Activated effector memory CD4-positive, alpha-beta T cell treated with Interleukin-2 at 50 U/mL for 16 hours (primary cell): ENCODE measurements at regions not wholly inside any gene's neighbourhood (a gene's known extent, or its start where the extent isn't known, plus 50 kb on each side); places are given as distances from the start of the nearest gene placed in this dataset.

Experiments used
- DNase-seq: peaks from one replicate; pipeline ENCODE4 v3.0.0-alpha.2; 2020

DNA sequence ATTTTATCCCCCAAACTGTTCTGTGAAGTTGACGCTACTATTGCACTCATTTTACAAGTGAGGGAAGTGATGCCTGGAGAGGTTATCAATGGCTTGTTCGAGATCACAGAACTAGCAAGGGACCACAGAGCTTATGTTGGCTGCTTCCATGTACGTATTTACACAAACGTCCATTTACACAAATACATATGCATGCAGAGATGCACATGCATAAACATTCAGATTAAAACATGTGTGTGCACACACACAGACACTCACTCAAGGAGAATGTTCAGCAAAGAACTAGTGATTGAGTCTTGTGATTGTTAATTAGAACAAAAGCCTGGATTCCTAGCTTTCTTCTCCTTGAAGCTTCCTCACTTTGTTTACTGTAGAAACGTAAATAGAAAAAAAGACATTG, 321.5 kb upstream of the CHD6 start:
- no peak for DNase-seq

DNA sequence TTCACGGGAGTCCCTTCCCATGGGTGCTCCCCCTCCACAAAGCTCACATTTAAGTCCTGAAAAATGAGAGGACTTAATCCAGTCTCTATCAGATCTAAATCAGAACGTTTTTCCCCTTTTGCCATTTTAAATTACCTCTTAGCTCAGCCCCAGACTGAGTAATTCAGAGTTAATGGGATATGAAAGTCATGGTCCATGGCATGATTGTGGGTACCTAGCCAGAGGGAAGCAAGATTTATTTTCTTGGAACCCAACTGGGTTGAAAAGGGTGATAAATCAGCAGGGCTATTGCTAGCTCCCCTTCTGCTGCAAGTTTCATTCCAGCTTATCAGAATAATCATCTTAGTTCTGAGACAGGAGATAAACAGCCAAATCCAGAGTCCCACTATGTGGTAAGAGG, 320.2 kb upstream of the CHD6 start:
- DNase-seq, result no peak

DNA sequence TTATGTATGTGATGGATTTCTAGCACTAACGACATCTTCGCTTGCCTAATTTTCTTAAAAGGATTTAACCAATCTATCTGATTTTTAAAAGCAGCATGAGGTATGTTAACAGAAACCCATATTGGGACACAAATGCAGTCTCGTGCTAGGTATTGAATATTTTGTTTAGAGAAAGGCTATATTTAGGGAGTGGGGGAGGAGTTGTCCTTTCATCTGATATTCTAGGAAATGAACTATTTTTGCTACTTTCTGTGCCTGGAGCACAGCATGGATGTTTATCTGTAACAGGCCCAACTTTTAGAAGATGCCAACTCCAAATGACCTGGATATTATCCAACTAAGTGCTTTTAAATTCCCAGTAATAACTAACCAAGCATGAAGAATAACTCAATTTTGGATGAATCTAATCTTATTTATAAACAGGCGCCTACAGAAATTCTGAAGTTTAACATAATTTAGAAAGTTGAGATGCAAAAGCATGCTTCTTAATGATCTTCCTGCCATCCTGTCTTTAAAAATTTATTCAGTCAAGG, 317.1 kb upstream of the CHD6 start:
- DNase-seq, result no peak

DNA sequence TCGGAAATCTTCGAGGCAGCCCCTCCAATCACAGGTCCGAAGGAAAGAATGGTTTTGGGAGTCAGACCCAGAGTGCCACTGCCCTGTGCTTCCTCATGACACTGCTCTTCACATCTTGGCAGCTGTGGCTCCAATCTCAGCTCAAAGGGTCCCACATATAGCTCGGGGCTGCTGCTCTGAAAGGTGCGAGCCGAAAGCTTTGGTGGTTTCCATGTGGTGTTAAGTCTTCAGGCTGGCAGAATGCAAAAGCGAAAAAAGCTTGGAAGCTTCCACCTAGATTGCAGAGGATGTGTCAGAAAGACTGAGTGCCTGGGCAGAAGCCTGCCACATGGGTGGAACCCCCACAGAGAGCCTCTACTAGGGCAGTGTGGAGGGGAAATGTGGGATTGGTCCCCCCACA, 314.3 kb upstream of the CHD6 start:
- DNase-seq, result no peak

DNA sequence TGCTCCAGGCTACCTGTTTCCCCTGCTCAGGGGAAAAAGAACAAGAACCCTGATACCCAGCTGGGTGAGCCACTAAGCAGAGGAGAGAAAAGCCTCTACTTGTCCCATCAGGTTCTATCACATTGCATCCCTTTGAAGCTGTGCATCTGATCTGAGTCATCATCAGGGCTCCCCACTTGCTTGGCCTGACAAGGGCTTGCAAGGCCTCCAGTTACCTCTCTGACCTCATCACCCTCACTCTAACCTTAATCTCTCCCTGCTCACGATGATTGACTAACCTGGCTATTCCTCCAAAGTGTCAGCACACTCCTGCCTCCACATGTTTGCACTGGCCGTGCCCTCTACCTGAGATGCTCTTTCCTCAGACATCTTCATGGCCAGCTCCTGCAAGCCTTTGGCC, 309.5 kb upstream of the CHD6 start:
- DNase-seq, result no peak

DNA sequence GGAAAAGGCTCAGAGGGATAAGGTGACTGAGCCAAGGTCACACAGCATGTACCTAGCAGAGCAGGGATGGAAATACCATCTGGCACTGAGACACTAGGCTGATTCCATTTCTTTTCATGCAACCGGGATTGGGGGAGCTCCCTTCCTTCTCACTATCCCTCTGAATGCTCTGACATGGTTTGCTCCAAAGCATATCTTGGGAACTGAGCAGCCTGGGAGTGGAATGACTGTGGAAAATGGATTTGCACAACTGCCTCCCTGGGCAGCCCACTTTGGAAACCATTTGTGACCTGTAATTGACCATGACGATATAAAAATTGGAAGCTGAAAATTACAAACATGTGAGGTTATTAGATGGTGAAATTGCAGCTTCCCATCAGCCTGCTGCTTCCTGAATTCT, 309.0 kb upstream of the CHD6 start:
- no peak for DNase-seq

DNA sequence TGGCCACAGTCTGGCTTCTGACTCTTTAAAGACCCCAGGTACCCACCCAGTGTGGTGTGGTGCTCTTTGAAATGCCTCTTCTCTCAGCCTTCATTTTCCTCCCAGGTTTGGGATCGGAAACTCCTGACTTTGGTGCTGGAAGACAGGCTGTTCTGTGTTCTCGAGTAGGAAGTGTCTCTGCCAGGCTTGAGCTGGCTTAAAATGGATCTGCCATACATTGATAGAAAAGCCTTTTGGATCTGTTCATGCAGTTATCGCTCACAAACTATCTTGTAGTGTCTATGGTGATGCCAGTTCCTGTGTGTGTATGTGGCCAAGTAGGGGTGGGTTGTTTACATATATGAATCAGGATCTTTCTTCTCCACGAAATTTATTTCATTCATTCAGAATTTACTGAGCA, 307.3 kb upstream of the CHD6 start:
- no peak for DNase-seq

DNA sequence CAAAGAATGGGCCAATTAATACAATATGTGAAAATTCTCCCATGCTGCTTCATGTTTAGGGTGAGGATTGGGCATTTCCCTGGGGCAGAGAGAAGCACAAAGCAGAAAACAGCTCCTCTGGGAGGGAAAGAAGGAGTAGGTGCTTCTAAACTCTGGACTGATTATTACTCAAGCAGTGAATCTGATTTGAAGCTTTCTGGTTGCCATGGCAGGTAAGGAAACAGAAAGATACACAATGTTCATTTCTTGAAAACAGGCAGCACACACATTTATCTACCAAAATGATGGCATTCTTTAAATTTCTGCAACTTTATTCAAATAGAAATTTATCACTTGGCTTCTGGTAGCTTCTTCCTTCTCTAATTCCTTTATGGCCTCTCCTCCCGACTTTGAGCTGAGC, 305.4 kb upstream of the CHD6 start:
- DNase-seq, result no peak

DNA sequence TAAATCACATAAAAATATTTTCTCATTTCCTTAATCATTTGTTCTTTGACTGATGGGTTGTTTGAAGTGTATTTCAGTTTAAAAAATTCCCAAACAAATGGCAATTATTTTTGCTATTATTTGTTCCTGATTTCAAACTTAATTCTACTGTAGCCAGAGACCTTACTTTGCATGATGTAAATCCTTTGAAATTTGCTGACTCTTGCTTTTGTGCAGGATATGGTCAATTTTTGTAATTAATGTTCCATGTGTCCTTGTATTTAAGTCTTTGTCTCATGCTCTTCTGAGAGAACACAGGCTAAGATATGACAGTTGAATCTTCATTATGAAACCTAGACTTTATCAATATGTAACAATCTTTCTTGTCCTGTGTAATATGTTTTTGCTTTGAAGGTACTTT, 295.0 kb upstream of the CHD6 start:
- no peak for DNase-seq

DNA sequence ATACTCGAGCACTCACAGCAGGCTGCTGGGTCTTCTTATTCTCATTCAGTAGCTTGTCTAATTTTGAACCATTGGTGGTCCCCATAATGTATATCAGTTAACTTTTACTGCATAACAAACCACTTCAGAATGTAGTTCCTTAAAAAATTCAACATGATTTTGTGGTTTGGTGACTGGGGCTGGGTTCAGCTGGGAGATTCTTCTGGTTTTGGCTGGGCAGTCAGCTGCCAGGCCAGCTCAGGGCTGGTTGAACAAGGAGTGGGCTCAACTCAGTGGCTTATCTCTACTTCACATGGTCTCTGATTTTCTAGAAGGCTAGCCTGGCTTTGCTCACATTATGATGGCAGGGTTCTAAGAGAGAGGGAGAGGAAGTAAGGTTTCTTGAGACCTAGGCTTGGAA, 292.4 kb upstream of the CHD6 start:
- no peak for DNase-seq

DNA sequence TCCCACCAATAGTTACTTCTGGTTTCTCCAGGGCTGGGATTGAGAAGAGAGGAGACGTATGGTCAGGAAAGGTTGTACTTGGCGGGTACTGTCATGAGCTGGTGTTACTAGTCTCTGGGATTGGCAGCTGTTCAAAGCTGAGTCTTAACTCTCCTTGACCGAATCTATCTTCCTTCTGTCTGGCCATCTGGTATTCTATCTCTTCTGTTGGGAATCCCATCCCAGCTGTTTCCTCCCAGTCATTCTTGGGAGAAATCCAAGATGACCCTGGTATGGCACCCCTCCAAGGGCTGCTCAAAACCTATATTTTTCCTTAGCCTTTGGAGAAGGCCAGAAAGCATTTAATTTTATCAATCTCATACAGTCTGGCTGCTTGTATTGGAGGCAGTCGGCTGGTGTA, 287.0 kb upstream of the CHD6 start:
- DNase-seq, result no peak

DNA sequence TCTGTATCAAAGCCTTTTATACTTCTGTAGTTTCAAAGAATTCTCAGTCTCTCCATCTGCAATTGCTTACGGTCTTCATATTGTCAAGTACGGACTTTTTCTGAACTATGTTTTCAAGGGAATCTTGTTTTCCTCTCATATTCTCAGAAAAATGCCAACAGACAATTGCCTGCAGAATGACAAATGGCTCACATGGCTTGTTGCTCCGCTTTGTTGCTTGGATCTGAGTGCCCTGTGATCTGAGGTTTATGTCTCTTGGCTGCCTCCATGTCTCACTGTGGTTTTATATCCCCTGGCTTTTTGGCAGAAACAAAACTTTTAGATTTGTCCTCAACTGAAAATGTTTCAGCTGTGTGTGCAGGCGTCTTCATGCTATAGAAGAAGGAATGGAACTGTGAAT, 285.4 kb upstream of the CHD6 start:
- DNase-seq, result no peak

DNA sequence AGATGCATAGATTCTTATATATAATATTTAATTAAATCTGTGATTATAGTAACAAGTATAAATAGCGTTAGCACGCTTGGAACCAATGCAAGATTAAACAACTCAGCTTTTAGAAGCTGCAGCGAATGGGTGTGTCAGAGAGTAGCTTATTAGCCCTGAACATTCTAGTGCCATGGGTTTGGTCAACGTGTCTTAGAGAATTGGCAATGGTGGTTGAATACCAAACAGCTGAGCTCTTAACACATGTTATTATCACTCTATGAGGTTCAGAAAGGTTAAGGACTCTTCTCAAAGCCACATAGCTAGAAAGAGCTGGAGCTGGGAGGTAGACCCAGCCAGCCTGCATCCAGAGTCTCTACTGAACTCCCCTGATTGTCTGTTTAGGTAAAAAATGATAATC, 284.2 kb upstream of the CHD6 start:
- no peak for DNase-seq

DNA sequence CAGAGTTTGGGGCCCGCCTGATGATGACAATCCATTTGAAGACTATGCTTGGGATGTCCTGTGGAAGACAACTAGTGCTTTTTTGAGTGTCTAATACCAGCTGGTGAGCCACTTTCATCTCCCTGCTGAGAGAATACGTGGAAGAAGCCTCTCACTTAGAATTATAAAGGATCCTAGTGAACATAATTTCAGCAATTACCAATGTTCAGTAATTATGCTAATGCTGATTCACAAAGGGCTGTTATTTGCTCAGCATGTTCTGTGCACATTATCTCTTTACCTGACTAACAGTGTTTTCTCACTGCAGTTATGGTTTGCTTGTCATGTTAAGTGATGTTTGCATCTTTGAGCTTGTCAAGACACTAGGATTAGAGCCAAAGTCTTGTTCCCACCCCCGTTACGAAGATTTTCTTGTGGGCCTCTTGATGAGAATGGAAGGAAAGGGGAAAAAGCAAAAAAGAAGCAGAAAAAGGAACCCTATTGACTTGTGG, 282.1 kb upstream of the CHD6 start:
- no peak for DNase-seq

DNA sequence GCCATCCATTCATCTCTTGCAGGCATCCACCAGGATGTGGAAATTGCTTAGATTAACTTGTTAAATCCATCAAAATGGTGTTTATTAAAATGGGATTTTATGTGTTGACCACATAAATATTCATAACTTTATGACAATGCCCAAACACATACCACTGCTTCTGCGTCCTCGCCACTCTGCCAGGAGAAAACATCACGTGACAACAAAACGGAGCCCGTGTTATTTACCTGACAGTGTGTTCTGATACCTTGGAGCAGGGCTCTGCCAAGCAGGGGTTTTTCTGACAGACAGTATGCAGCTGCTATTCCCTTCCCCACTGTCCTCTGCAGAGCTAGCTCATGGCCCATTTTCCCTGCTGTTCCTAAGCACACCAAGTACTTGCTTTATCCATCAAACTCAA, 279.5 kb upstream of the CHD6 start:
- no peak for DNase-seq

DNA sequence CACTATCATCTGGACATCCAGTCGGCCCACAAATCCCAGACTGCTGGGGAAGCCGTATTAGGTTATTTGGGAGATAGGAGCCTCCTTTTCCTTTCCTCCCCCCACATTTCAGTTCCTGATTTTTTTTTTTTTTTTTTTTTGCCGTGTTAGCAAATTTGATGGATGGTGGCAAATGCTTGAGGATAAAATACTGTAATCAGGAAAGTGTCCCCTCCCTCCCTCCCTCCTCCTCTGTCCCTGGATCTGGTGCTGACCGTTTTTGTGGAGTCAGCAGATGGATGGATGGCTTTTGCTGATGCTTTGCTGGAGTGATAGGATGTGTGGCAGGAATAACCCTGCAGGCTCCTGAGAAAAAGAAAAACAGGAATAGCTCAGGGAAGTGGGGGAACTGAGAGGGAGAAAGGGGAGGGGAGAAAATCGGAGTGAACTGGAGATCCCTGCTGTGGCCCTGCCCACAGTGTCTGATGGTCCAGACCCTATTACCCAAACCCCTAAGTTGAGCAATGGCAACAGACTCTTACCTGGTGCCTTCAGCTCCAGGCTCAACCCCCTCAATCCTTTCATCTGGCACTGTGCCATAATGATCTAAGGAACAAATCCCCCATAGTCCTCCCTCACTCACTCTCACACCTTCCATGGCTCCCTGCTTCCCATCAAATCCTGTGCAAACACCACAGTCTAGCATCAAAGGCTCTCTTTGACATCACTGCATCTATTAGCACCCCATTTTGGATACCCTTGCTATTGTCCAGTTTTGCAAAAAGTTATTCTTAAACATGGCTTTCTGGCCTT, 277.3 kb upstream of the CHD6 start:
- DNase-seq, result no peak

DNA sequence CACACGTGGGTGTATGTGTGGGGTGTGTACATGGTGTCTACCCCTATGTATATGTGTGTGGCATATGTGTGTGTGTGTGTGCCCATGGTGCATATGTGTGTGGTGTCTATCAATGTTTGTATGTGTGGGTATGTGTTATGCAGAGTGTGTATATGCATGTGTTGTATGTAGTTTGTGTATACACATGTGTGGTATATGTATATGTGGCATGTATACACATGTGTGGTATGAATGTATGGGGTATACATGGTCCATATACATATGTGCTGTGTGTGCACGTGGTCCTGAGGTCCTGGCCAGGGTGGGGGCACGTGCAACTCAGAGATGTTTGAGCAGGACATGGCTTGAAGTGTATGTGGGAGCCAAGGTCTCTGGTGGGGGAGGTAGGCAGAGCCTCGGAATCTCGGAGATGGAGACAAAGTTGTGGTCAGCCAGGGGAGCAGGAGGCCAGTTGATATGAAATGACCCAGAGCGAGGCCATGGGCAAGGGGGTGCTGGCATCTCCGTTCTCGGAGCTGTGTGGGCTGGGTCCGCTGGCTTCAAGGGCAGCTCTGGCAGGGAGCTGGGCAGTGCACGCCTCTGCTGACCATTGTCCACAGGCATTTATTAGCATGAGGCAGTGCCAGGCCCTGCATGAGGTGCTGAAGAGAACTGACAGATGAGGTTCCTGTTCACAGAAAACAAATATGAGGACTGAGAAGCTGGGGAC, 276.2 kb upstream of the CHD6 start:
- DNase-seq, result no peak

DNA sequence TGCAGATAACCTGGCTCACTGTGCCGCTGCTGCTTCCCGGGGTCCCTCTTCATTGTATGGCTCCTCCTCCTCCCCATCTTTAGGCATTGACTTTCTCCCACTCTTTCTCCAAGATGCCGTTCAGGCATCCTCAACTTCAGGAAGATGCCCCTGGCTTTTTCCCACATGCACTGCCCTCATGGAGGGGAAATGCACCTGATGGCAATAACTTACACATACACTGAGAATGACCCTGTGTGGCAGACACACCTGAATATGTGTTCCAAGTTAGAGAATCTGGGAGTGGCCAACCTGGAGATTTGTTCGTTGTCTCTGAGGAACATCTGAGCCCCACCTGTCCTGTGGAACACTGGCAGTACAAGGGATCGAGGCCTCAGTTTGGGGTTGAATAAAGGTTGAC, 273.9 kb upstream of the CHD6 start:
- DNase-seq, result no peak

DNA sequence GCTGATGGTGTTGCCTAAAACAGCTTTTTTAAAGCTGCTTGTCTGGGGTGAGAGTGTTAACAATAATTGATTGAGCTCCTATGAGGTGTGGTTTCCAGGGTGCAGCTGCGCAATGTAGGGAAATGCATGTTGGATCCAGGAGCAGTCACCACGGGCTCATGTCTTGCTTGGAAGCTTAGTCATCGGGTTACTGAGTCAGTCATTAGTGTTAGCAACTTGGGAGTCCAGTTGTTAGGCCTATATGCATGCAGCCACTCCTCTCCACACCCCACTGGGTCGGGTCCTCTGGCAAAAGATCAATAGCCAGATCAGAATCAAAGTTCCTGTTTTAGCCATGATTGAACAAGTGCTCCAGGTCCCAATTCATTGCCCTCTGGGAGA, 271.7 kb upstream of the CHD6 start:
- no peak for DNase-seq

DNA sequence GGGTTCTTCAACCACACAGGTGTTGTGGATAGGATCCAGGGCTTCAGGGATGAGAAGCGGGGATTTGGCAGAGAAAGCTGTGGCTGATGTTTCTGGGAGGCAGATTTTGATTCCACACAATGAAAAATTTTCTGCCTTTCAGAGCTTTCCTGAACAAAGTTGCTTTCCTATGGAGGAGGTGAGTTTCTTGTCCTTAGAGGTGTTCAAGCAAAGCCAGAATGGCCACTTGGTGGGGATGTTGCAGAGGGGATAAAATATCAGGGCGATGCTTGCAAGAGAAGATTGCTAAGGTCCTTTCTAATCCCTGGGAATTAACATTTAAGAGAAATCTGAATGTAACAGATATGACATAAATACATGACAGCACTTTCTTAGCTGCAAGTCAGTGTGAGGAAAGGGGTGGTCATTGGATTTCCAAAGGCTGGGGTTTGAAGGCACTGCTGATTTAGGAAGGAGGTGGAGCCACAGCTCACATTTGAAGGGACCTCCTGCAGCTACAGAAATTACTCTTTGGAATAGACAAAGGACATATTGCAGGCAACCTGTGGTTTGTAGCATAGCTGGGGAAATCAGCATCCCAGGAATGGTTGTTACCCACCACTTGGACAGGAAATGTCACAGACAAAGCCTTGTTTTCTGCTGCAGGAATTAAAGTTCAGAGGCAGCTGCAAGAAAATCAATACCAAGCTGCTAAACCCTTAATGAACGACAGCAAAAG, 271.1 kb upstream of the CHD6 start:
- no peak for DNase-seq

DNA sequence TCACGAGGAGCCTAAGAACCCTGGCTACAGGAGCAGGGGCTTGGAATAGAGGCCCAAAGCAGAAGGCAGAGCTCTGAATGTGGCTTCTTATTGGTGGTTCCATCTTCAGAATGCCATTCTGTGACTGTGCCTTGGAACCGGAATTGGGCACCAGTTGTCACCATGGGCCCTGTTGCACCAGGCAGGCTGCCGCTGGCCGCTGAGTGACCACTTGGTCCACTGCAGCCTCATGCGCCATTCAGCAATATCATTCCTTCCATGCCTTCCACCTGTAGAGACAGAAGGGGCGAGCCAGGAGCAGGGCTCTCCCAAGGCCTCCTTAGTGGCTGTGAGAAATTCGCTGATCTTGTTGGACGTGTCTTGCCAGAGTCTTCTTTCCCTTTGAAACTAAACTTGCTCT, 270.3 kb upstream of the CHD6 start:
- DNase-seq, result no peak

DNA sequence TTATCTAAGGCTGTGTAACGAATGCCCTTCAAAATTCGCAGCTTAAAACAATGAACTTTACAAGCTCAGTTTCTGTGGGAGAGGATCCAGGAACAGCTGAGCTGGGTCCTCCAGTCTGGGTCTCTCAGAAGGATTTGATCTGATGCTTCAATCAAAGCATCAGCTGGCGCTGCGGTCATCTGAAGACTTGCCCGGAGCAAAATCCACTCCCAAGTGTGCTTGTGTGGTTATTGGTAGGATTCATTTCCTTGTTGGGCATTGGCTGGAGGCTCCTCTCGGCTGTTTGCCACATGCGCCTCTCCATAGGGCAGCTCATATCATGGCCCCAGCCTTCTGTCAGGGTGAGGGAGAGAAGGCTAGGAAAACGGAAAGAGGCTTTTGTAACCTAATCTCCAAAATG, 269.3 kb upstream of the CHD6 start:
- no peak for DNase-seq

DNA sequence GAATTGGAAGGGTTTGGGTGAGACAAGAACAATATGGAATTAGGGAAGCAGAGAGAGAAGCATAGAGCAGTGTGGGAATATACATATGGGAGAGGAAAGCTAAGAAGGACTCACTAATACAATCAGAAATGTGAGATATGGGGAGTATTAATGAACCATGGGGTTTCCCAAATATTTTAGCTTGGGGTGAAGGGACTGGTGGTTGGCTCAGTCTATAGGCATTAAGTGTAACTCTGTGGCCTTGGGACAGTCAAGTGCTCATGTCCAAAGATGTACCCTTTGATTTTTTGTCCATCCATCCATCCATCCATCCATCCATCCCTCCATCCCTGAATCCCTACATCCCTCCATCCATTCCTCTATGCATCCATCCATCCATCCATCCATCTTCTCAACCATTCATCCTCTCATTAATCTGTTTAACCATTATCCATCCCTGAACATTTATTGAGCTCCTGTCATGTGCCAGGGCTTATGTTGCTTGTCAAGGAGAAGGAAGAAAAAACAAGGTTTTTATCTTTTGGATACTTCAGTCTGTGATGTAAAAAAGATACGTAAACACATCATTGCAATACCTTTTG, 263.4 kb upstream of the CHD6 start:
- no peak for DNase-seq
